ENCODE measurements at regions not wholly inside any gene's neighbourhood (a gene's known extent, or its start where the extent isn't known, plus 50 kb on each side); places are given as distances from the start of the nearest gene placed in this dataset.

- Histone ChIP-seq H2AFZ (ENCODE audit: low read depth, low read length) (no peak overlapping the region), H3K27ac (ENCODE audit: low read length) (no peak overlapping the region), H3K27me3 (ENCODE audit: insufficient read depth, low read length, poor library complexity) (no peaks in the 10 kb centered on the region), H3K9me3 (ENCODE audit: insufficient read depth, low read length, severe bottlenecking) (no peaks in the 10 kb centered on the region), H3K36me3 (ENCODE audit: insufficient read depth, low read length) (no peaks in the 10 kb centered on the region), H3K4me2 (ENCODE audit: insufficient read depth, low read length) (no peak overlapping the region), H4K20me1 (ENCODE audit: insufficient read depth, low read length) (peaks cover 2% of the 10 kb centered on the region; the same call in 1 of the 2 replicates), H3K9ac (ENCODE audit: low read depth, low read length) (no peak overlapping the region), H3K79me2 (ENCODE audit: insufficient read depth, low read length) (no peaks in the 10 kb centered on the region), H3K4me1 (ENCODE audit: insufficient read depth, low read length) (no peaks in the 10 kb centered on the region), H3K4me3 (ENCODE audit: low read depth in 1 of 2, low read length in 2 of 2) (no peak overlapping the region)
- no peak for TF ChIP-seq EZH2 (IDR thresholded peaks at IDR 0.05; ENCODE audit: borderline replicate concordance, low read depth, low read length, severe bottlenecking)
- TF ChIP-seq, protein P1, sequence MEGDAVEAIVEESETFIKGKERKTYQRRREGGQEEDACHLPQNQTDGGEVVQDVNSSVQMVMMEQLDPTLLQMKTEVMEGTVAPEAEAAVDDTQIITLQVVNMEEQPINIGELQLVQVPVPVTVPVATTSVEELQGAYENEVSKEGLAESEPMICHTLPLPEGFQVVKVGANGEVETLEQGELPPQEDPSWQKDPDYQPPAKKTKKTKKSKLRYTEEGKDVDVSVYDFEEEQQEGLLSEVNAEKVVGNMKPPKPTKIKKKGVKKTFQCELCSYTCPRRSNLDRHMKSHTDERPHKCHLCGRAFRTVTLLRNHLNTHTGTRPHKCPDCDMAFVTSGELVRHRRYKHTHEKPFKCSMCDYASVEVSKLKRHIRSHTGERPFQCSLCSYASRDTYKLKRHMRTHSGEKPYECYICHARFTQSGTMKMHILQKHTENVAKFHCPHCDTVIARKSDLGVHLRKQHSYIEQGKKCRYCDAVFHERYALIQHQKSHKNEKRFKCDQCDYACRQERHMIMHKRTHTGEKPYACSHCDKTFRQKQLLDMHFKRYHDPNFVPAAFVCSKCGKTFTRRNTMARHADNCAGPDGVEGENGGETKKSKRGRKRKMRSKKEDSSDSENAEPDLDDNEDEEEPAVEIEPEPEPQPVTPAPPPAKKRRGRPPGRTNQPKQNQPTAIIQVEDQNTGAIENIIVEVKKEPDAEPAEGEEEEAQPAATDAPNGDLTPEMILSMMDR (IDR thresholded peaks at IDR 0.05; ENCODE audit: borderline replicate concordance, extremely low read depth, low read length, poor library complexity, severe bottlenecking) = no peak
- ATAC-seq (ENCODE audit: insufficient read depth, low read depth) = no peak
- DNase-seq = no peak
Measured at GRCh38 chr3:127135241-127136023, 57.5 kb upstream of the PRR23E start.

DNA sequence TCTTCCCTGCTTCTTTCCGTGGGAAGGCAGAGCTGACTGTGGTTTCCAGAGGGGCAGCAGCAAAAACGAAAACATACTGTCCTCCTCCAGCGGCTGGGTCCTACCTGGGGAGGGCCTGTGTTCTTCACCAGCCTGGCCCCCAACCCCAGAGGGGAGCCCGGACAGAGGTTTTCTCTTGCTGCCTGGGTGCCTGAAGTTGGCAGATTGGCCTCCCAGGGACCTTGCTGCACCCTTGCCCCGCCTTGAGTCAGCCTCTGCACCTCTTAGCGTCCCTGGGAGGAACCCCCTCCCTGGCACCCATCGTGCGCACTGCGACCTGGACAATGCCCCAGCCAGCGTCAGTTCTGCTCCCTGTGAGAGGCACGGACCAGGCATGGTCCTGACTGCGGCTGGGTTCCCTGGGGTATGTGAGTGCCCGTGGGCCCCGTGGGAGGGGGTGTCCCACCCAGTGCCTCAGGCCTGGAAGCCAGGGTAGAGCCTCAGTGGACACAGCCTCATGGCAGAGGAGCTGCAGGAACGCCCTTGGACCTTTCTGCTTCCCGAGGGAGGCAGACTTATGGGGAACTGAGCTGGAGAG lies 56.8 kb upstream of the PRR23E start:
- Histone ChIP-seq H3K36me3 (ENCODE audit: insufficient read depth, low read length) (no peaks in the 10 kb centered on the region), H3K4me1 (ENCODE audit: insufficient read depth, low read length) (no peaks in the 10 kb centered on the region), H3K9me3 (ENCODE audit: insufficient read depth, low read length, severe bottlenecking) (no peaks in the 10 kb centered on the region), H2AFZ (ENCODE audit: low read depth, low read length) (no peak overlapping the region), H3K4me2 (ENCODE audit: insufficient read depth, low read length) (no peak overlapping the region), H3K27ac (ENCODE audit: low read length) (no peak overlapping the region), H4K20me1 (ENCODE audit: insufficient read depth, low read length) (peaks cover 2% of the 10 kb centered on the region; the same call in 1 of the 2 replicates), H3K4me3 (ENCODE audit: low read depth in 1 of 2, low read length in 2 of 2) (no peak overlapping the region), H3K27me3 (ENCODE audit: insufficient read depth, low read length, poor library complexity) (no peaks in the 10 kb centered on the region), H3K79me2 (ENCODE audit: insufficient read depth, low read length) (no peaks in the 10 kb centered on the region), H3K9ac (ENCODE audit: low read depth, low read length) (no peak overlapping the region)
- ATAC-seq (ENCODE audit: insufficient read depth, low read depth) (no peak), DNase-seq (no peak)
- TF ChIP-seq, protein P1 (IDR thresholded peaks at IDR 0.05; ENCODE audit: borderline replicate concordance, extremely low read depth, low read length, poor library complexity, severe bottlenecking) = no peak
- TF ChIP-seq EZH2 (IDR thresholded peaks at IDR 0.05; ENCODE audit: borderline replicate concordance, low read depth, low read length, severe bottlenecking) = no peak

GRCh38 chr3:127136706-127137105 lies 56.2 kb upstream of the PRR23E start:
- Histone ChIP-seq H3K79me2 (ENCODE audit: insufficient read depth, low read length) (no peaks in the 10 kb centered on the region), H3K27me3 (ENCODE audit: insufficient read depth, low read length, poor library complexity) (no peaks in the 10 kb centered on the region), H3K4me2 (ENCODE audit: insufficient read depth, low read length) (no peak overlapping the region), H4K20me1 (ENCODE audit: insufficient read depth, low read length) (peaks cover 2% of the 10 kb centered on the region; the same call in 1 of the 2 replicates), H2AFZ (ENCODE audit: low read depth, low read length) (no peak overlapping the region), H3K9ac (ENCODE audit: low read depth, low read length) (no peak overlapping the region), H3K36me3 (ENCODE audit: insufficient read depth, low read length) (no peaks in the 10 kb centered on the region), H3K27ac (ENCODE audit: low read length) (no peak overlapping the region), H3K9me3 (ENCODE audit: insufficient read depth, low read length, severe bottlenecking) (no peaks in the 10 kb centered on the region), H3K4me1 (ENCODE audit: insufficient read depth, low read length) (no peaks in the 10 kb centered on the region), H3K4me3 (ENCODE audit: low read depth in 1 of 2, low read length in 2 of 2) (no peak overlapping the region)
- ATAC-seq (ENCODE audit: insufficient read depth, low read depth) = no peak
- DNase-seq = no peak
- TF ChIP-seq EZH2 (IDR thresholded peaks at IDR 0.05; ENCODE audit: borderline replicate concordance, low read depth, low read length, severe bottlenecking) = no peak
- TF ChIP-seq, protein P1 (IDR thresholded peaks at IDR 0.05; ENCODE audit: borderline replicate concordance, extremely low read depth, low read length, poor library complexity, severe bottlenecking) = no peak
